OCI-LY7 (cell line): ENCODE measurements at regions not wholly inside any gene's neighbourhood (a gene's known extent, or its start where the extent isn't known, plus 50 kb on each side); places are given as distances from the start of the nearest gene placed in this dataset.
A peak's percentile ranks its signal among the peaks of the same experiment; 100 is the strongest.

Experiments used
- BruUV-seq: library from RNA; stranded (reverse); fragments of 400-500 nt; replicated peaks from 2 replicates; lab custom pipeline; 2021; lab: Mats Ljungman, UMichigan
- CTCF ChIA-PET: fragments of 300-600 bp; sonication (Branson Sonifier 250); formaldehyde crosslinking; loops from one replicate; lab custom pipeline; 2022; ENCODE audit warnings: antibody characterized with exemption; ENCODE audit not compliant: unreplicated experiment; lab: Charles Lee
- POLR2A ChIA-PET: fragments of 300-600 bp; sonication (Branson Sonifier 250); formaldehyde crosslinking; loops from one replicate; lab custom pipeline; 2022; ENCODE audit warnings: antibody characterized with exemption; lab: Charles Lee
- DNase-seq: peaks from one replicate; pipeline ENCODE4 v3.0.0-alpha.2; 2015; ENCODE audit warnings: low spot score
- H2AFZ ChIP-seq: fragments of 200-600 bp; sonication (generic), shearing (Covaris generic); 2 replicates; pipeline ENCODE4 v1.6.1; 2014; ENCODE audit warnings: mild to moderate bottlenecking, antibody characterized with exemption, low read length, moderate library complexity
- H3K27ac ChIP-seq: fragments of 200-600 bp; sonication (generic); 2 replicates; pipeline ENCODE4 v1.5.1; 2014; ENCODE audit warnings: mixed run types, low read depth, mild to moderate bottlenecking, moderate library complexity, low read length, inconsistent platforms; ENCODE audit not compliant: poor library complexity, severe bottlenecking
- H3K36me3 ChIP-seq: fragments of 200-600 bp; sonication (generic); 2 replicates; pipeline ENCODE4 v1.6.1; 2014; ENCODE audit warnings: mild to moderate bottlenecking, antibody characterized with exemption, low read length, moderate library complexity, mixed read lengths; ENCODE audit not compliant: insufficient read depth
- H3K4me1 ChIP-seq: fragments of 200-600 bp; sonication (generic); 2 replicates; pipeline ENCODE4 v1.5.1; 2014; ENCODE audit warnings: mild to moderate bottlenecking, low read length; ENCODE audit not compliant: insufficient read depth, poor library complexity, severe bottlenecking
- H3K4me2 ChIP-seq: fragments of 200-600 bp; sonication (generic); 2 replicates; pipeline ENCODE4 v1.6.1; 2014; ENCODE audit warnings: mild to moderate bottlenecking, low read length
- H3K4me3 ChIP-seq: fragments of 200-600 bp; sonication (generic); 2 replicates; pipeline ENCODE4 v1.5.1; 2014; ENCODE audit warnings: mild to moderate bottlenecking, low read depth, low read length; ENCODE audit not compliant: poor library complexity, severe bottlenecking
- H3K79me2 ChIP-seq: fragments of 200-600 bp; sonication (generic); 2 replicates; pipeline ENCODE4 v1.6.1; 2016; ENCODE audit warnings: low read depth, mild to moderate bottlenecking, low read length, moderate library complexity, mixed read lengths; ENCODE audit not compliant: insufficient read depth
- H3K9me2 ChIP-seq: fragments of 200-600 bp; sonication (generic); 2 replicates; pipeline ENCODE4 v1.6.1; 2016; ENCODE audit warnings: mild to moderate bottlenecking, low read length, mixed read lengths; ENCODE audit not compliant: insufficient read depth
- H3K9me3 ChIP-seq: fragments of 200-600 bp; sonication (generic); 2 replicates; pipeline ENCODE4 v1.6.1; 2014; ENCODE audit warnings: mild to moderate bottlenecking, mixed run types, low read length, mixed read lengths
- H4K20me1 ChIP-seq: fragments of 200-600 bp; sonication (generic); 2 replicates; pipeline ENCODE4 v1.6.1; 2014; ENCODE audit warnings: mild to moderate bottlenecking, antibody characterized with exemption, low read length, moderate library complexity, mixed read lengths; ENCODE audit not compliant: insufficient read depth
- EZH2phosphoT487 ChIP-seq: fragments of 200-600 bp; sonication (generic); IDR thresholded peaks from 2 replicates; pipeline ENCODE4 v1.6.1; 2018; ENCODE audit warnings: low read depth, borderline replicate concordance, mild to moderate bottlenecking, mixed run types, antibody characterized with exemption, low read length, moderate library complexity, mixed read lengths
- intact Hi-C: fragments of 100-400 bp; cut with micrococcal nuclease; formaldehyde crosslinking; loops from one replicate; pipeline ENCODE4 v1.10.0; 2022; ENCODE audit not compliant: unreplicated experiment
- TF ChIP-seq, protein P1 (sequence below): fragments of 200-600 bp; sonication (generic); conservative IDR thresholded peaks from 2 replicates; pipeline ENCODE4 v1.5.1; 2014; ENCODE audit warnings: mild to moderate bottlenecking, antibody characterized with exemption, low read length, moderate library complexity, mixed read lengths

GRCh38 chr3:115324056-115324455, 177.0 kb upstream of the ZBTB20 start:
- no peak for DNase-seq
- Histone ChIP-seq H3K79me2 (no peaks in the 10 kb centered on the region), H3K4me3 (no peak overlapping the region), H3K27ac (no peak overlapping the region), H3K36me3 (no peaks in the 10 kb centered on the region), H3K4me1 (no peaks in the 10 kb centered on the region), H3K9me3 (no peaks in the 10 kb centered on the region), H4K20me1 (no peaks in the 10 kb centered on the region), H3K4me2 (no peak overlapping the region), H2AFZ (no peak overlapping the region), H3K9me2 (no peaks in the 10 kb centered on the region)
- ChIA-PET CTCF (no interaction called here), POLR2A (no interaction called here)
- intact Hi-C loops, result no loop called here
- no peak for TF ChIP-seq EZH2phosphoT487
- TF ChIP-seq, protein P1, sequence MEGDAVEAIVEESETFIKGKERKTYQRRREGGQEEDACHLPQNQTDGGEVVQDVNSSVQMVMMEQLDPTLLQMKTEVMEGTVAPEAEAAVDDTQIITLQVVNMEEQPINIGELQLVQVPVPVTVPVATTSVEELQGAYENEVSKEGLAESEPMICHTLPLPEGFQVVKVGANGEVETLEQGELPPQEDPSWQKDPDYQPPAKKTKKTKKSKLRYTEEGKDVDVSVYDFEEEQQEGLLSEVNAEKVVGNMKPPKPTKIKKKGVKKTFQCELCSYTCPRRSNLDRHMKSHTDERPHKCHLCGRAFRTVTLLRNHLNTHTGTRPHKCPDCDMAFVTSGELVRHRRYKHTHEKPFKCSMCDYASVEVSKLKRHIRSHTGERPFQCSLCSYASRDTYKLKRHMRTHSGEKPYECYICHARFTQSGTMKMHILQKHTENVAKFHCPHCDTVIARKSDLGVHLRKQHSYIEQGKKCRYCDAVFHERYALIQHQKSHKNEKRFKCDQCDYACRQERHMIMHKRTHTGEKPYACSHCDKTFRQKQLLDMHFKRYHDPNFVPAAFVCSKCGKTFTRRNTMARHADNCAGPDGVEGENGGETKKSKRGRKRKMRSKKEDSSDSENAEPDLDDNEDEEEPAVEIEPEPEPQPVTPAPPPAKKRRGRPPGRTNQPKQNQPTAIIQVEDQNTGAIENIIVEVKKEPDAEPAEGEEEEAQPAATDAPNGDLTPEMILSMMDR, result no peak
- no TSS peak for BruUV-seq

- Histone ChIP-seq H3K9me3 (no peaks in the 10 kb centered on the region), H3K79me2 (no peaks in the 10 kb centered on the region), H2AFZ (no peak overlapping the region), H3K27ac (no peak overlapping the region), H3K4me1 (no peaks in the 10 kb centered on the region), H3K4me2 (no peak overlapping the region), H3K4me3 (no peak overlapping the region), H3K9me2 (no peaks in the 10 kb centered on the region), H4K20me1 (no peaks in the 10 kb centered on the region), H3K36me3 (no peaks in the 10 kb centered on the region)
- POLR2A ChIA-PET, result interaction anchor here (0.6 kb wide), 1 partner anchor 1312 kb away, joined by 3 read pairs; no protein-coding TSS in a partner anchor
- no TSS peak for BruUV-seq
- intact Hi-C loops, result no loop called here
- CTCF ChIA-PET, result no interaction called here
- DNase-seq, result peak; percentile 4
- TF ChIP-seq, protein P1, result no peak
- no peak for TF ChIP-seq EZH2phosphoT487
Observed at GRCh38 chr3:115325539-115325938, 178.5 kb upstream of the ZBTB20 start.

- no peaks in the 10 kb centered on the region for H3K9me3 ChIP-seq
- TF ChIP-seq EZH2phosphoT487, result no peak
- TF ChIP-seq, protein P1, result no peak
- ChIA-PET CTCF (no interaction called here), POLR2A (no interaction called here)
- no peak overlapping the region for H2AFZ ChIP-seq
- no peak for DNase-seq
- H4K20me1 ChIP-seq, result no peaks in the 10 kb centered on the region
- H3K36me3 ChIP-seq, result no peaks in the 10 kb centered on the region
- H3K27ac ChIP-seq, result no peak overlapping the region
- H3K79me2 ChIP-seq, result no peaks in the 10 kb centered on the region
- no TSS peak for BruUV-seq
- intact Hi-C loops, result no loop called here
- H3K4me2 ChIP-seq, result no peak overlapping the region
- H3K4me3 ChIP-seq, result no peak overlapping the region
- H3K9me2 ChIP-seq, result no peaks in the 10 kb centered on the region
- H3K4me1 ChIP-seq, result no peaks in the 10 kb centered on the region
Observed at GRCh38 chr3:115330430-115330829, 183.3 kb upstream of the ZBTB20 start.
